Activated naive CD4-positive, alpha-beta T cell treated with anti-CD3 and anti-CD28 coated beads for 36 hours (primary cell): ENCODE measurements at regions not wholly inside any gene's neighbourhood (a gene's known extent, or its start where the extent isn't known, plus 50 kb on each side); places are given as distances from the start of the nearest gene placed in this dataset.

ENCODE experiments used
- CTCF ChIA-PET: fragments of 350-600 bp; sonication (Branson Sonifier 250); formaldehyde crosslinking; loops from one replicate; lab custom pipeline; 2021; ENCODE audit warnings: antibody characterized with exemption; lab: Charles Lee
- DNase-seq: peaks from one replicate; pipeline ENCODE4 v3.0.0-alpha.2; 2020
- H3K27ac Mint-ChIP-seq: one replicate; pipeline ENCODE4 v1.8.0; 2021; ENCODE audit warnings: mild to moderate bottlenecking, mixed read lengths
- H3K27me3 Mint-ChIP-seq: one replicate; pipeline ENCODE4 v1.8.0; 2021; ENCODE audit warnings: low read depth, mixed read lengths
- H3K36me3 Mint-ChIP-seq: one replicate; pipeline ENCODE4 v1.8.0; 2021; ENCODE audit warnings: low read depth, mixed read lengths
- H3K4me1 Mint-ChIP-seq: one replicate; pipeline ENCODE4 v1.8.0; 2021; ENCODE audit warnings: low read depth, mixed read lengths
- H3K4me3 Mint-ChIP-seq: one replicate; pipeline ENCODE4 v1.8.0; 2021; ENCODE audit warnings: mild to moderate bottlenecking, moderate library complexity, mixed read lengths
- H3K9me3 Mint-ChIP-seq: one replicate; pipeline ENCODE4 v1.8.0; 2021; ENCODE audit warnings: mixed read lengths
- intact Hi-C: fragments of 100-400 bp; cut with micrococcal nuclease; formaldehyde crosslinking; loops from one replicate; pipeline ENCODE4 v1.15.1; 2023

- DNase-seq = no peak
- Mint-ChIP-seq H3K27ac (no peak overlapping the region), H3K4me1 (peaks cover under 1% of the 10 kb centered on the region), H3K9me3 (no peaks in the 10 kb centered on the region), H3K27me3 (no peaks in the 10 kb centered on the region), H3K4me3 (no peak overlapping the region), H3K36me3 (no peaks in the 10 kb centered on the region)
- CTCF ChIA-PET = no interaction called here
- intact Hi-C loops = no loop called here
Measured at GRCh38 chr10:81674941-81675340, 200.1 kb upstream of the NRG3 start.

GRCh38 chr10:81679291-81679690 is 195.7 kb upstream of the NRG3 start:
- intact Hi-C loops = no loop called here
- no peaks in the 10 kb centered on the region for H3K27me3 Mint-ChIP-seq
- DNase-seq = no peak

GRCh38 chr10:81680359-81680758 is 194.6 kb upstream of the NRG3 start:
- CTCF ChIA-PET = no interaction called here
- intact Hi-C loops = no loop called here
- no peaks in the 10 kb centered on the region for H3K9me3 Mint-ChIP-seq
- no peak overlapping the region for H3K27ac Mint-ChIP-seq
- DNase-seq = peak; percentile 5
- peaks cover 6% of the 10 kb centered on the region for H3K4me1 Mint-ChIP-seq
- no peaks in the 10 kb centered on the region for H3K27me3 Mint-ChIP-seq
- no peak overlapping the region for H3K4me3 Mint-ChIP-seq
- H3K36me3 Mint-ChIP-seq = no peaks in the 10 kb centered on the region

More at GRCh38 chr10:81679291-81679690, 195.7 kb upstream of the NRG3 start:
- H3K4me3 Mint-ChIP-seq = no peak overlapping the region
- H3K27ac Mint-ChIP-seq = no peak overlapping the region
- peaks cover 6% of the 10 kb centered on the region for H3K4me1 Mint-ChIP-seq
- no peaks in the 10 kb centered on the region for H3K9me3 Mint-ChIP-seq
- no peaks in the 10 kb centered on the region for H3K36me3 Mint-ChIP-seq
- CTCF ChIA-PET = no interaction called here

GRCh38 chr10:81688459-81688858 is 186.5 kb upstream of the NRG3 start:
- Mint-ChIP-seq H3K9me3 (no peaks in the 10 kb centered on the region), H3K27me3 (no peaks in the 10 kb centered on the region), H3K4me3 (no peak overlapping the region), H3K4me1 (no peaks in the 10 kb centered on the region), H3K27ac (no peak overlapping the region), H3K36me3 (no peaks in the 10 kb centered on the region)
- CTCF ChIA-PET = no interaction called here
- DNase-seq = no peak
- intact Hi-C loops = no loop called here

GRCh38 chr10:81696609-81697388 is 178.2 kb upstream of the NRG3 start:
- intact Hi-C loops = no loop called here
- peaks cover 9% of the 10 kb centered on the region for H3K9me3 Mint-ChIP-seq
- peaks cover 3% of the 10 kb centered on the region for H3K36me3 Mint-ChIP-seq
- DNase-seq = no peak
- H3K27me3 Mint-ChIP-seq = no peaks in the 10 kb centered on the region
- no peak overlapping the region for H3K4me3 Mint-ChIP-seq
- no peak overlapping the region for H3K27ac Mint-ChIP-seq
- peaks cover 2% of the 10 kb centered on the region for H3K4me1 Mint-ChIP-seq
- CTCF ChIA-PET = no interaction called here

- intact Hi-C loops = loop anchor here (10.0 kb wide), 1 partner anchor 140 kb away; no protein-coding TSS in a partner anchor
- Mint-ChIP-seq H3K4me1 (peaks cover 12% of the 10 kb centered on the region), H3K36me3 (no peaks in the 10 kb centered on the region), H3K27me3 (no peaks in the 10 kb centered on the region), H3K4me3 (no peak overlapping the region), H3K27ac (no peak overlapping the region), H3K9me3 (peaks cover 8% of the 10 kb centered on the region)
- CTCF ChIA-PET = no interaction called here
- no peak for DNase-seq
Measured at GRCh38 chr10:81704596-81704995, 170.4 kb upstream of the NRG3 start.

GRCh38 chr10:81708416-81708815 is 166.6 kb upstream of the NRG3 start:
- Mint-ChIP-seq H3K4me1 (peaks cover 10% of the 10 kb centered on the region), H3K4me3 (no peak overlapping the region), H3K27me3 (no peaks in the 10 kb centered on the region), H3K9me3 (no peaks in the 10 kb centered on the region), H3K27ac (no peak overlapping the region), H3K36me3 (no peaks in the 10 kb centered on the region)
- intact Hi-C loops = loop anchor here (2.0 to 10.0 kb wide), 2 partner anchors 16 to 144 kb away; no protein-coding TSS in a partner anchor
- DNase-seq = no peak
- CTCF ChIA-PET = no interaction called here

- DNase-seq = no peak
- no peak overlapping the region for H3K27ac Mint-ChIP-seq
- no peaks in the 10 kb centered on the region for H3K27me3 Mint-ChIP-seq
- no peaks in the 10 kb centered on the region for H3K9me3 Mint-ChIP-seq
- H3K4me1 Mint-ChIP-seq = peaks cover 10% of the 10 kb centered on the region
- no peaks in the 10 kb centered on the region for H3K36me3 Mint-ChIP-seq
- intact Hi-C loops = loop anchor here (2.0 to 10.0 kb wide), 2 partner anchors 16 to 144 kb away; no protein-coding TSS in a partner anchor
- H3K4me3 Mint-ChIP-seq = no peak overlapping the region
- CTCF ChIA-PET = no interaction called here
Measured at GRCh38 chr10:81708929-81709328, 166.1 kb upstream of the NRG3 start.

- Mint-ChIP-seq H3K36me3 (no peaks in the 10 kb centered on the region), H3K9me3 (no peaks in the 10 kb centered on the region), H3K4me1 (peaks cover 30% of the 10 kb centered on the region), H3K27me3 (no peaks in the 10 kb centered on the region), H3K27ac (no peak overlapping the region), H3K4me3 (no peak overlapping the region)
- CTCF ChIA-PET = no interaction called here
- intact Hi-C loops = no loop called here
- no peak for DNase-seq
Measured at GRCh38 chr10:81722399-81722798, 152.6 kb upstream of the NRG3 start.

- Mint-ChIP-seq H3K4me1 (peaks cover 30% of the 10 kb centered on the region), H3K36me3 (no peaks in the 10 kb centered on the region), H3K27me3 (no peaks in the 10 kb centered on the region), H3K4me3 (no peak overlapping the region), H3K27ac (peak overlapping the region; percentile 74), H3K9me3 (no peaks in the 10 kb centered on the region)
- CTCF ChIA-PET = interaction anchor here (0.7 kb wide), 1 partner anchor 67 kb away, joined by 3 read pairs; no protein-coding TSS in a partner anchor
- peak; percentile 8 for DNase-seq
- intact Hi-C loops = loop anchor here (2.0 kb wide), 1 partner anchor 16 kb away; no protein-coding TSS in a partner anchor
Measured at GRCh38 chr10:81724431-81724830, 150.6 kb upstream of the NRG3 start.

- Mint-ChIP-seq H3K4me1 (peaks cover 30% of the 10 kb centered on the region), H3K4me3 (no peak overlapping the region), H3K27me3 (no peaks in the 10 kb centered on the region), H3K36me3 (no peaks in the 10 kb centered on the region), H3K27ac (no peak overlapping the region), H3K9me3 (no peaks in the 10 kb centered on the region)
- CTCF ChIA-PET = no interaction called here
- intact Hi-C loops = loop anchor here (2.0 kb wide), 1 partner anchor 17 kb away; no protein-coding TSS in a partner anchor
- no peak for DNase-seq
Measured at GRCh38 chr10:81725851-81726250, 149.1 kb upstream of the NRG3 start.

- no peak for DNase-seq
- H3K4me1 Mint-ChIP-seq = peaks cover 27% of the 10 kb centered on the region
- no peaks in the 10 kb centered on the region for H3K9me3 Mint-ChIP-seq
- H3K36me3 Mint-ChIP-seq = no peaks in the 10 kb centered on the region
- no peak overlapping the region for H3K4me3 Mint-ChIP-seq
- H3K27me3 Mint-ChIP-seq = no peaks in the 10 kb centered on the region
- CTCF ChIA-PET = interaction anchor here (0.7 kb wide), 1 partner anchor 44 kb away, joined by 3 read pairs; no protein-coding TSS in a partner anchor
- H3K27ac Mint-ChIP-seq = no peak overlapping the region
- intact Hi-C loops = no loop called here
Measured at GRCh38 chr10:81728692-81729091, 146.3 kb upstream of the NRG3 start.

GRCh38 chr10:81730891-81731290 is 144.1 kb upstream of the NRG3 start:
- Mint-ChIP-seq H3K27ac (no peak overlapping the region), H3K4me1 (peaks cover 9% of the 10 kb centered on the region), H3K36me3 (no peaks in the 10 kb centered on the region), H3K9me3 (peaks cover 3% of the 10 kb centered on the region), H3K4me3 (no peak overlapping the region), H3K27me3 (no peaks in the 10 kb centered on the region)
- intact Hi-C loops = no loop called here
- CTCF ChIA-PET = no interaction called here
- DNase-seq = no peak
